OCI-LY1 (cell line): ENCODE measurements at regions not wholly inside any gene's neighbourhood (a gene's known extent, or its start where the extent isn't known, plus 50 kb on each side); places are given as distances from the start of the nearest gene placed in this dataset.
A peak's percentile ranks its signal among the peaks of the same experiment; 100 is the strongest.
"Not testable (repeated sequence)": the region's sequence is repeated elsewhere in the genome, so short reads cannot be mapped to it uniquely, and the experiment has no call there.

Source experiments
- H2AFZ ChIP-seq: fragments of 200-600 bp; sonication (generic), shearing (Covaris generic); 2 replicates; pipeline ENCODE4 v1.6.0; 2014; ENCODE audit warnings: antibody characterized with exemption, mild to moderate bottlenecking, low read length
- H3F3A ChIP-seq: fragments of 200-600 bp; sonication (generic), shearing (Covaris generic); 2 replicates; pipeline ENCODE4 v1.6.0; 2014; ENCODE audit warnings: mild to moderate bottlenecking, antibody characterized with exemption, low read length, moderate library complexity; ENCODE audit not compliant: insufficient read depth
- H3K27ac ChIP-seq: fragments of 200-600 bp; sonication (generic); 2 replicates; pipeline ENCODE4 v1.5.1; 2014; ENCODE audit warnings: low read length, mixed run types, mild to moderate bottlenecking, low read depth; ENCODE audit not compliant: poor library complexity, severe bottlenecking
- H3K27me3 ChIP-seq: fragments of 200-600 bp; sonication (generic); 2 replicates; pipeline ENCODE4 v1.6.0; 2014; ENCODE audit warnings: antibody characterized with exemption, mild to moderate bottlenecking, low read length, moderate library complexity; ENCODE audit not compliant: insufficient read depth
- H3K36me3 ChIP-seq: fragments of 200-600 bp; sonication (generic); 2 replicates; pipeline ENCODE4 v1.6.1; 2014; ENCODE audit warnings: mild to moderate bottlenecking, antibody characterized with exemption, low read length, moderate library complexity, mixed read lengths; ENCODE audit not compliant: insufficient read depth
- H3K4me1 ChIP-seq: fragments of 200-600 bp; sonication (generic); 2 replicates; pipeline ENCODE4 v1.5.1; 2014; ENCODE audit warnings: mild to moderate bottlenecking, low read length, moderate library complexity; ENCODE audit not compliant: insufficient read depth, severe bottlenecking
- H3K4me2 ChIP-seq: fragments of 200-600 bp; sonication (generic), shearing (Covaris generic); 2 replicates; pipeline ENCODE4 v1.6.1; 2014; ENCODE audit warnings: low read length
- H3K4me3 ChIP-seq: fragments of 200-600 bp; sonication (generic); 2 replicates; pipeline ENCODE4 v1.5.1; 2014; ENCODE audit warnings: low read length, low read depth, mild to moderate bottlenecking, mixed read lengths; ENCODE audit not compliant: poor library complexity, severe bottlenecking
- H3K79me2 ChIP-seq: fragments of 200-600 bp; shearing (Covaris generic); 2 replicates; pipeline ENCODE4 v1.6.1; 2016; ENCODE audit warnings: mixed run types, low read length, mixed read lengths; ENCODE audit not compliant: insufficient read depth
- H3K9ac ChIP-seq: fragments of 200-600 bp; sonication (generic), shearing (Covaris generic); 2 replicates; pipeline ENCODE4 v1.6.1; 2014; ENCODE audit warnings: mild to moderate bottlenecking, low read length, mixed read lengths
- H3K9me2 ChIP-seq: fragments of 200-600 bp; sonication (generic), shearing (Covaris generic); 2 replicates; pipeline ENCODE4 v1.6.1; 2014; ENCODE audit warnings: low read depth, mild to moderate bottlenecking, low read length, mixed read lengths
- H3K9me3 ChIP-seq: fragments of 200-600 bp; shearing (Covaris generic); 2 replicates; pipeline ENCODE4 v1.6.1; 2014; ENCODE audit warnings: low read length, mixed read lengths
- H4K20me1 ChIP-seq: fragments of 200-600 bp; sonication (generic), shearing (Covaris generic); 2 replicates; pipeline ENCODE4 v1.6.0; 2016; ENCODE audit warnings: mild to moderate bottlenecking, low read length; ENCODE audit not compliant: insufficient read depth
- EZH2 ChIP-seq: fragments of 200-600 bp; sonication (generic), shearing (Covaris generic); IDR thresholded peaks from 2 replicates; pipeline ENCODE4 v1.8.0; 2017; ENCODE audit warnings: borderline replicate concordance, mixed run types, mild to moderate bottlenecking, antibody characterized with exemption, low read length, moderate library complexity, mixed read lengths
- TF ChIP-seq, protein P1 (sequence below): fragments of 200-600 bp; sonication (generic), shearing (Covaris generic); IDR thresholded peaks from 2 replicates; pipeline ENCODE4 v1.5.1; 2017; ENCODE audit warnings: mild to moderate bottlenecking, antibody characterized with exemption, low read length, moderate library complexity, mixed read lengths

DNA sequence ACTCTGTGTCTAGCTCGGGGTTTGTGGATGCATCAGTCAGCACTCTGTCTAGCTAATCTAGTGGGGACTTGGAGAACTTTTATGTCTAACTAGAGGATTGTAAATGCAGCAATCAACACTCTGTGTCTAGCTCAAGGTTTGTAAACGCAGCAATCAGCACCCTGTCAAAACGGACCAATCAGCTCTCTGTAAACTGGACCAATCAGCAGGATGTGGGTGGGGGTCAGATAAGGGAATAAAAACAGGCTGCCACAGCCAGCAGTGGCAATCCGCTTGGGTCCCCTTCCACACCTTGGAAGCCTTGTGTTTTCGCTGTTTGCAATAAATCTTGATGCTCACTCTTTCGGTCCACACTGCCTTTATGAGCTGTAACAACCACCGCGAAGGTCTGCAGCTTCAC is 920.7 kb upstream of the FOXG1 start:
- no peaks in the 10 kb centered on the region for H3F3A ChIP-seq
- no peak overlapping the region for H3K27ac ChIP-seq
- H3K4me2 ChIP-seq, result no peak overlapping the region

DNA sequence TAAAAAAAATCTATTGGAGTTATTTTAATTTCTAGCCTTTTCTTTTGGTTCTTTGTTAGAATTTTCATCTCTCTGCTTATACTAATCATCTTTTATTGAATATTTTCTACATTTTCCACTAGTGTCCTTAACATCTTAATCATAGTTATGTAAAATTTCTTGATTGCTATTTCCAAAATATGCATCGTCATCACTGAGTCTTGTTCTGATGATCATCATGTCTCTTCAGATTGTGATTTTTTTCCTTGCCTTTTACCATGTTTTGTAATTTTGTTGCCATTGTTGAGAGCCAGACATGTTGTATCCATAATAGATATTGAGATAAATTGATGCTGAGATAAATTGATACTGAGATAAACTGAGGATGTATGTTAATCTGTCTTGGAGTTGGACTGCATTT is 919.1 kb upstream of the FOXG1 start:
- H4K20me1 ChIP-seq, H3K79me2 ChIP-seq, H3K4me1 ChIP-seq, H2AFZ ChIP-seq, H3K27me3 ChIP-seq, H3K4me2 ChIP-seq, H3K9me2 ChIP-seq, H3K9ac ChIP-seq, H3F3A ChIP-seq, H3K4me3 ChIP-seq, H3K36me3 ChIP-seq, H3K9me3 ChIP-seq, H3K27ac ChIP-seq: not testable (repeated sequence)

More for the DNA sequence above, 920.7 kb upstream of the FOXG1 start:
- no peaks in the 10 kb centered on the region for H3K79me2 ChIP-seq
- H3K36me3 ChIP-seq, result no peaks in the 10 kb centered on the region
- H3K9me2 ChIP-seq, result no peaks in the 10 kb centered on the region
- no peak overlapping the region for H3K4me3 ChIP-seq
- no peaks in the 10 kb centered on the region for H4K20me1 ChIP-seq
- H3K27me3 ChIP-seq, result no peaks in the 10 kb centered on the region
- H3K9ac ChIP-seq, result no peak overlapping the region
- no peak overlapping the region for H2AFZ ChIP-seq
- H3K4me1 ChIP-seq, result no peaks in the 10 kb centered on the region
- H3K9me3 ChIP-seq, result no peaks in the 10 kb centered on the region
- TF ChIP-seq EZH2, result no peak

DNA sequence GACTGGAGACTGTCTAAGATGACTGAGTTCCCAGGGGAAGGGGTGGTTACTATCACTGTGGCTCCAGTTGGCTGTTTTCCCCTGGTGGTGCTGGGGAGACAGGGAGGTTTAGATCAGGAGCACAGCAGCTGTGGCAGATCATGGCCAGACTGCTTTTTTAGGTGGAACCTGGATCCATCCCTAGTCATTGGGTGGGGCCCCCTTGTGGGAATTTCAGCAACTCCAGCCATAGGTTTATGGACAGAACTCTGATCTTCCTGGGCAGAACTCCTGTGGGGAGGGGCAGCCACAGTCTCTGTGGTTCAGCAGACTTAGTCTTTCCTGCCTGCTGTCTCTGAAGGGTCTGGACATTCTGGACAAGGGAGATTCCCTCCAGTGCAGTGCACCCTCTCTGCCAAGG is 917.4 kb upstream of the FOXG1 start:
- H3K4me3 ChIP-seq, H4K20me1 ChIP-seq, H3K9me2 ChIP-seq, H2AFZ ChIP-seq, H3F3A ChIP-seq, H3K27ac ChIP-seq, H3K9ac ChIP-seq, H3K36me3 ChIP-seq, H3K4me2 ChIP-seq, H3K9me3 ChIP-seq, H3K4me1 ChIP-seq, H3K27me3 ChIP-seq, H3K79me2 ChIP-seq: not testable (repeated sequence)

DNA sequence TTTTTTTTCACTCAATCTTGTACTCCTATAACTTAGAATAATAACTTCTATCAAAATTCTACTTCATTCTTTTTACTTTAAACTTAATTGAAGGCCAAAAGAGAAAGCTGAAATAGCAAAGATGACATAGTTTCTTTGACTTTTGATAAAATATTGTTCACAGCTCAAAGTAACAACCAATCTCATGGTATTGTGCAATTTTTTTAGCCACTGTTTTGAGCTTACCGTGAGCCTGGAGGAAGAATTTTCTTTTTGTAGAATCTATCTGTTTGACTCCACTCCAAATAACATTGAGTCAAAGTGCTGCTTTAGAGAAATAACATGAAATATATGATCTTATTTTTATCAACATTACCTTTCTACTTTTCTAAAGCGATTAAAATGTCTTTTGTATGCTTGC is 903.9 kb upstream of the FOXG1 start:
- Histone ChIP-seq H3K4me3 (no peak overlapping the region), H3K36me3 (no peaks in the 10 kb centered on the region), H3K79me2 (no peaks in the 10 kb centered on the region), H3K27ac (no peak overlapping the region), H3K9me2 (no peaks in the 10 kb centered on the region), H3F3A (no peaks in the 10 kb centered on the region), H3K9ac (no peak overlapping the region), H4K20me1 (no peaks in the 10 kb centered on the region), H3K27me3 (no peaks in the 10 kb centered on the region), H3K4me2 (peak overlapping the region; percentile 40; the same call in 1 of the 2 replicates), H3K4me1 (peaks cover 18% of the 10 kb centered on the region), H3K9me3 (no peaks in the 10 kb centered on the region), H2AFZ (peak overlapping the region; percentile 45; the same call in 1 of the 2 replicates)
- TF ChIP-seq, protein P1, sequence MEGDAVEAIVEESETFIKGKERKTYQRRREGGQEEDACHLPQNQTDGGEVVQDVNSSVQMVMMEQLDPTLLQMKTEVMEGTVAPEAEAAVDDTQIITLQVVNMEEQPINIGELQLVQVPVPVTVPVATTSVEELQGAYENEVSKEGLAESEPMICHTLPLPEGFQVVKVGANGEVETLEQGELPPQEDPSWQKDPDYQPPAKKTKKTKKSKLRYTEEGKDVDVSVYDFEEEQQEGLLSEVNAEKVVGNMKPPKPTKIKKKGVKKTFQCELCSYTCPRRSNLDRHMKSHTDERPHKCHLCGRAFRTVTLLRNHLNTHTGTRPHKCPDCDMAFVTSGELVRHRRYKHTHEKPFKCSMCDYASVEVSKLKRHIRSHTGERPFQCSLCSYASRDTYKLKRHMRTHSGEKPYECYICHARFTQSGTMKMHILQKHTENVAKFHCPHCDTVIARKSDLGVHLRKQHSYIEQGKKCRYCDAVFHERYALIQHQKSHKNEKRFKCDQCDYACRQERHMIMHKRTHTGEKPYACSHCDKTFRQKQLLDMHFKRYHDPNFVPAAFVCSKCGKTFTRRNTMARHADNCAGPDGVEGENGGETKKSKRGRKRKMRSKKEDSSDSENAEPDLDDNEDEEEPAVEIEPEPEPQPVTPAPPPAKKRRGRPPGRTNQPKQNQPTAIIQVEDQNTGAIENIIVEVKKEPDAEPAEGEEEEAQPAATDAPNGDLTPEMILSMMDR, result no peak
- no peak for TF ChIP-seq EZH2

DNA sequence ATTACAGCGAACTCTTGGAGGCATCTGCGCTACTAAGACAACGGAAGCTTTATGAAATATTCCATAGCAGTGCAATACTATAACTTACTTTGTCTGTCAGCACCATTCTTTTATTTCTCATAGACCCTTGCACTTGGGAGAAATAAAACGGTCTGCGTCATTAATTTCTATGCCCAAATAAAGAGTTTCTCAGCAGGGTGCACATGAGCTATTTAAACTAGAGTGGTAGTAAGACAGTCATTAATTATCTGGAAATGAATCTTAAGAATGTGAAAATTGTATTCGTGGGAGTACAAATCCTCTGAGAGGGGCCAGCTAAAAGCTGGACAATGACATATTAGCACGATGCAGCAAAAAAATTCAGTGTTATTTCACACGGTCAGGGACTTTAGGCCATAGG is 903.4 kb upstream of the FOXG1 start:
- H3K36me3 ChIP-seq, result no peaks in the 10 kb centered on the region
- H2AFZ ChIP-seq, result peak overlapping the region; percentile 45; the same call in 1 of the 2 replicates
- no peaks in the 10 kb centered on the region for H3K79me2 ChIP-seq
- no peaks in the 10 kb centered on the region for H3K9me2 ChIP-seq
- no peaks in the 10 kb centered on the region for H3K9me3 ChIP-seq
- TF ChIP-seq, protein P1, result no peak
- TF ChIP-seq EZH2, result no peak
- H3F3A ChIP-seq, result no peaks in the 10 kb centered on the region
- no peak overlapping the region for H3K4me3 ChIP-seq
- H4K20me1 ChIP-seq, result no peaks in the 10 kb centered on the region
- peaks cover 18% of the 10 kb centered on the region for H3K4me1 ChIP-seq
- no peak overlapping the region for H3K9ac ChIP-seq
- H3K4me2 ChIP-seq, result peak overlapping the region; percentile 40; the same call in 1 of the 2 replicates
- H3K27ac ChIP-seq, result no peak overlapping the region
- no peaks in the 10 kb centered on the region for H3K27me3 ChIP-seq
